ENCODE measurements at regions not wholly inside any gene's neighbourhood (a gene's known extent, or its start where the extent isn't known, plus 50 kb on each side); places are given as distances from the start of the nearest gene placed in this dataset.
A peak's percentile ranks its signal among the peaks of the same experiment; 100 is the strongest.

- TF ChIP-seq LCOR (CRISPR knock-in tag; IDR thresholded peaks at IDR 0.05) = no peak
- TF ChIP-seq ZNF263 (CRISPR knock-in tag; IDR thresholded peaks at IDR 0.05; ENCODE audit: borderline replicate concordance) = 0 out of 2 replicates have a peak, but pooled peaks have one; percentile 35
- no peak for TF ChIP-seq SMC3 (conservative IDR thresholded peaks at IDR 0.05; ENCODE audit: insufficient read depth, low read depth, low read length)
- TF ChIP-seq ZNF79 (CRISPR knock-in tag; IDR thresholded peaks at IDR 0.05; ENCODE audit: low read depth) = no peak
- TF ChIP-seq TFAP4 (CRISPR knock-in tag; IDR thresholded peaks at IDR 0.05; ENCODE audit: borderline replicate concordance) = peak; percentile 82
- no peak for TF ChIP-seq PHB (CRISPR knock-in tag; IDR thresholded peaks at IDR 0.05)
- TF ChIP-seq ETV1 (tag; conservative IDR thresholded peaks at IDR 0.05; ENCODE audit: low read depth) = no peak
- peak; percentile 66 for TF ChIP-seq L3MBTL2 (IDR thresholded peaks at IDR 0.05)
- TF ChIP-seq ADNP (tag; IDR thresholded peaks at IDR 0.05) = peak; percentile 45; the same call in 1 of the 2 replicates
- TF ChIP-seq SPI1 (IDR thresholded peaks at IDR 0.05; ENCODE audit: borderline replicate concordance, low read depth, low read length) = no peak
- TF ChIP-seq ZMIZ1 (IDR thresholded peaks at IDR 0.05; ENCODE audit: low read depth in 2 of 2, low read length in 2 of 2) = peak in 1 of 2 experiments; percentile 68; a peak in 2 of 4 replicates
- TF ChIP-seq TCF3 (CRISPR knock-in tag; IDR thresholded peaks at IDR 0.05) = peak; percentile 93
- no peak for TF ChIP-seq RFX5 (IDR thresholded peaks at IDR 0.05; ENCODE audit: low read depth, low read length)
- no peak for TF ChIP-seq BRCA1 (IDR thresholded peaks at IDR 0.05)
- no peak for TF ChIP-seq BRCA1 (CRISPR knock-in tag; IDR thresholded peaks at IDR 0.05)
- TF ChIP-seq CSDE1 (IDR thresholded peaks at IDR 0.05) = no peak
- TF ChIP-seq NCOA1 (IDR thresholded peaks at IDR 0.05; ENCODE audit: low read depth) = 0 out of 2 replicates have a peak, but pooled peaks have one; percentile 48
- TF ChIP-seq GATAD2A (IDR thresholded peaks at IDR 0.05) = peak; percentile 92
- TF ChIP-seq ZFP36 (IDR thresholded peaks at IDR 0.05; ENCODE audit: low read depth, low read length, partially characterized antibody) = peak; percentile 25
- TF ChIP-seq EP300 (IDR thresholded peaks at IDR 0.05; ENCODE audit: low read length) = peak; percentile 86
- no peak for TF ChIP-seq BRD9 (IDR thresholded peaks at IDR 0.05; ENCODE audit: low read depth, partially characterized antibody)
- peak; percentile 29; the same call in 1 of the 2 replicates for TF ChIP-seq CREB1 (IDR thresholded peaks at IDR 0.05)
- no peak for TF ChIP-seq CREB1 (CRISPR knock-in tag; IDR thresholded peaks at IDR 0.05)
- no peak for TF ChIP-seq RBM39 (optimal IDR thresholded peaks at IDR 0.05; ENCODE audit: low read depth, low read length)
- TF ChIP-seq IFI16 (CRISPR knock-in tag; IDR thresholded peaks at IDR 0.05) = no peak
These were observed 108.1 kb downstream of the CEBPB start (continued) for GRCh38 chr20:50298554-50299324.

Data from K562 (cell line).